C1 segment of cervical spinal cord (tissue), 14 donors: ENCODE measurements at regions not wholly inside any gene's neighbourhood (a gene's known extent, or its start where the extent isn't known, plus 50 kb on each side); places are given as distances from the start of the nearest gene placed in this dataset.

Source experiments
- DNase-seq, 14 donors: peaks; one replicate each; lab custom pipeline; 2025; lab: John Stamatoyannopoulos, UW

- no peak for DNase-seq
Measured at GRCh38 chr2:114065731-114066130, 175.8 kb downstream of the ACTR3 start.

- no peak for DNase-seq
Measured at GRCh38 chr2:114066186-114066747, 176.4 kb downstream of the ACTR3 start.

- DNase-seq = no peak
Measured at GRCh38 chr2:114068438-114068837, 178.5 kb downstream of the ACTR3 start.

GRCh38 chr2:114076961-114077360, 187.1 kb downstream of the ACTR3 start:
- DNase-seq = no peak

- no peak for DNase-seq
Measured at GRCh38 chr2:114079366-114080004, 189.6 kb downstream of the ACTR3 start.

GRCh38 chr2:114082731-114083433, 193.0 kb downstream of the ACTR3 start:
- peak in 2 of 14 donors; percentile 2 to 3 for DNase-seq

- no peak for DNase-seq
Measured at GRCh38 chr2:114083717-114084387, 194.0 kb downstream of the ACTR3 start.

GRCh38 chr2:114085238-114085637, 195.3 kb downstream of the ACTR3 start:
- no peak for DNase-seq

GRCh38 chr2:114085992-114086391, 196.1 kb downstream of the ACTR3 start:
- no peak for DNase-seq

- no peak for DNase-seq
Measured at GRCh38 chr2:114089636-114090319, 199.9 kb downstream of the ACTR3 start.

- DNase-seq = no peak
Measured at GRCh38 chr2:114091010-114091409, 201.1 kb downstream of the ACTR3 start.

- DNase-seq = no peak
Measured at GRCh38 chr2:114108249-114108648, 218.4 kb downstream of the ACTR3 start.

- peak in 1 of 14 donors; percentile 7 for DNase-seq
Measured at GRCh38 chr2:114108824-114109416, 219.0 kb downstream of the ACTR3 start.

GRCh38 chr2:114111329-114111728, 221.4 kb downstream of the ACTR3 start:
- no peak for DNase-seq

GRCh38 chr2:114113518-114113917, 223.6 kb downstream of the ACTR3 start:
- no peak for DNase-seq

- no peak for DNase-seq
Measured at GRCh38 chr2:114118088-114118487, 228.2 kb downstream of the ACTR3 start.

- peak in 1 of 14 donors; percentile 5 for DNase-seq
Measured at GRCh38 chr2:114119862-114120261, 230.0 kb downstream of the ACTR3 start.

GRCh38 chr2:114122930-114123329, 233.0 kb downstream of the ACTR3 start:
- no peak for DNase-seq

GRCh38 chr2:114123925-114124324, 234.0 kb downstream of the ACTR3 start:
- no peak for DNase-seq

- no peak for DNase-seq
Measured at GRCh38 chr2:114127372-114127771, 237.5 kb downstream of the ACTR3 start.

GRCh38 chr2:114128263-114128662, 238.4 kb downstream of the ACTR3 start:
- no peak for DNase-seq
